HepG2 (cell line): ENCODE measurements at regions not wholly inside any gene's neighbourhood (a gene's known extent, or its start where the extent isn't known, plus 50 kb on each side); places are given as distances from the start of the nearest gene placed in this dataset.

ENCODE experiments used
- ATAC-seq: fragments of 200-7000 bp; cut with Tn5 transposase; 3 replicates; pipeline ENCODE4 v1.9.1; 2020; ENCODE audit warnings: mild to moderate bottlenecking, moderate library complexity
- BruUV-seq: library from RNA; stranded (reverse); fragments of 400-500 nt; replicated peaks from 2 replicates; lab custom pipeline; 2021; lab: Mats Ljungman, UMichigan
- CTCF ChIA-PET: fragments of 300-600 bp; formaldehyde crosslinking; extraction: SDS; loops from one replicate; lab custom pipeline; 2021; ENCODE audit warnings: low total read pairs, inconsistent platforms, low intra/inter-chr PET ratio; lab: Yijun Ruan, JAX
- POLR2A ChIA-PET: fragments of 350-600 bp; sonication (Branson Sonifier 250); formaldehyde crosslinking; loops from one replicate; lab custom pipeline; 2020; ENCODE audit warnings: antibody characterized with exemption, inconsistent platforms; lab: Yijun Ruan, JAX
- DNase-seq: peaks from one replicate; pipeline ENCODE4 v3.0.0-alpha.2; 2015; ENCODE audit warnings: low spot score
- FAIRE-seq: peaks from 3 replicates; lab custom pipeline; 2011; peaks lifted over from hg19 to GRCh38; lab: Jason Lieb, UNC
- H2AFZ ChIP-seq: one replicate; pipeline ENCODE4 v1.6.1; 2011; ENCODE audit warnings: low read length, inconsistent platforms
- H3K27ac ChIP-seq: fragments of 300-600 bp; 3 replicates; pipeline ENCODE4 v1.8.0; 2011; ENCODE audit warnings: mixed run types, mild to moderate bottlenecking, mixed read lengths, low read length, inconsistent platforms; ENCODE audit not compliant: insufficient read depth; ENCODE audit errors: extremely low read length
- H3K27me3 ChIP-seq, 2 experiments: fragments of 200-600 bp in 1 of 2; 2 replicates in 1 of 2; 3 replicates in 1 of 2; pipeline versions ENCODE4 v1.6.0 to v1.8.0; 2011; ENCODE audit warnings: low read length in 2 of 2, mild to moderate bottlenecking in 2 of 2, moderate library complexity in 2 of 2, inconsistent platforms in 1 of 2; ENCODE audit not compliant: insufficient read depth in 2 of 2, control insufficient read depth in 1 of 2
- H3K36me3 ChIP-seq, 2 experiments: fragments of 200-600 bp in 1 of 2; replicated peaks in 1 of 2; 2 replicates in 1 of 2; 3 replicates in 1 of 2; pipeline versions ENCODE4 v1.5.1 to v1.8.0; 2011; ENCODE audit warnings: low read length in 2 of 2, inconsistent platforms in 1 of 2; ENCODE audit not compliant: insufficient read depth in 2 of 2, control insufficient read depth in 1 of 2
- H3K4me1 ChIP-seq: 2 replicates; pipeline ENCODE4 v1.5.1; 2012; ENCODE audit warnings: low read length, inconsistent platforms; ENCODE audit not compliant: insufficient read depth
- H3K4me2 ChIP-seq: 2 replicates; pipeline ENCODE4 v1.6.0; 2011; ENCODE audit warnings: low read depth, low read length, inconsistent platforms
- H3K4me3 ChIP-seq, 3 experiments: fragments of 200-600 bp in 1 of 3; sonication (generic), shearing (Covaris generic) in 1 of 3; replicated peaks in 1 of 3; 2 replicates each; pipeline ENCODE4 v1.5.1; 2011 to 2016; ENCODE audit warnings: low read length in 3 of 3, inconsistent platforms in 2 of 3, low read depth in 2 of 3, mild to moderate bottlenecking in 2 of 3, control low read depth in 1 of 3, mixed read lengths in 1 of 3; ENCODE audit not compliant: insufficient read depth in 1 of 3
- H3K79me2 ChIP-seq: one replicate; pipeline ENCODE4 v1.6.1; 2011; ENCODE audit warnings: low read length, inconsistent platforms; ENCODE audit not compliant: insufficient read depth
- H3K9ac ChIP-seq: 2 replicates; pipeline ENCODE4 v1.6.0; 2011; ENCODE audit warnings: mild to moderate bottlenecking, low read depth, low read length, inconsistent platforms; ENCODE audit not compliant: insufficient read depth
- H3K9me3 ChIP-seq: 2 replicates; pipeline ENCODE4 v1.5.1; 2012; ENCODE audit warnings: mild to moderate bottlenecking, low read length
- H4K20me1 ChIP-seq: 2 replicates; pipeline ENCODE4 v1.6.0; 2011; ENCODE audit warnings: inconsistent platforms, mild to moderate bottlenecking, low read length, moderate library complexity; ENCODE audit not compliant: insufficient read depth
- AKAP8 ChIP-seq: sonication (generic); formaldehyde crosslinking; IDR thresholded peaks from 2 replicates; pipeline ENCODE4 v1.5.1; 2020; ENCODE audit warnings: mild to moderate bottlenecking, missing genetic modification reagents
- BRD4 ChIP-seq: sonication (generic); formaldehyde crosslinking; IDR thresholded peaks from 2 replicates; pipeline ENCODE4 v1.4.0; 2020; ENCODE audit warnings: missing genetic modification reagents
- IKZF1 ChIP-seq: fragments of 450-650 bp; IDR thresholded peaks from 2 replicates; pipeline ENCODE4 v1.7.1; 2016
- MYNN ChIP-seq: sonication (generic); formaldehyde crosslinking; IDR thresholded peaks from 2 replicates; pipeline ENCODE4 v1.4.0; 2020; ENCODE audit warnings: mild to moderate bottlenecking, low read depth, missing genetic modification reagents
- PPARG ChIP-seq: conservative IDR thresholded peaks from 2 replicates; pipeline ENCODE4 v1.6.1; 2016; ENCODE audit warnings: missing biosample characterization, missing genetic modification reagents
- RAD51 ChIP-seq: fragments of 450-650 bp; IDR thresholded peaks from 2 replicates; pipeline ENCODE4 v1.6.1; 2016; ENCODE audit warnings: borderline replicate concordance
- REXO4 ChIP-seq: sonication (generic); formaldehyde crosslinking; IDR thresholded peaks from 2 replicates; pipeline ENCODE4 v1.8.0; 2022; ENCODE audit warnings: missing genetic modification reagents, mild to moderate bottlenecking, borderline replicate concordance
- RXRB ChIP-seq: IDR thresholded peaks from 2 replicates; pipeline ENCODE4 v1.6.1; 2016; ENCODE audit warnings: borderline replicate concordance, missing genetic modification reagents, missing compliant biosample characterization
- SAP130 ChIP-seq: IDR thresholded peaks from 2 replicates; pipeline ENCODE4 v1.6.1; 2016; ENCODE audit warnings: low read depth
- STAG1 ChIP-seq: sonication (generic); formaldehyde crosslinking; IDR thresholded peaks from 2 replicates; pipeline ENCODE4 v1.4.0; 2020; ENCODE audit warnings: missing genetic modification reagents
- ZBED4 ChIP-seq: sonication (generic); formaldehyde crosslinking; IDR thresholded peaks from 2 replicates; pipeline ENCODE4 v1.4.0; 2020; ENCODE audit warnings: missing genetic modification reagents, borderline replicate concordance
- ZFY ChIP-seq: sonication (generic); formaldehyde crosslinking; IDR thresholded peaks from 2 replicates; pipeline ENCODE4 v1.4.0; 2020; ENCODE audit warnings: missing genetic modification reagents
- ZNF235 ChIP-seq: sonication (generic); formaldehyde crosslinking; IDR thresholded peaks from 2 replicates; pipeline ENCODE4 v1.8.1; 2023; ENCODE audit warnings: mild to moderate bottlenecking, missing genetic modification reagents, borderline replicate concordance
- ZNF256 ChIP-seq: sonication (generic); formaldehyde crosslinking; conservative IDR thresholded peaks from 2 replicates; pipeline ENCODE4 v1.4.0; 2020; ENCODE audit warnings: missing genetic modification reagents
- ZNF264 ChIP-seq: sonication (generic); formaldehyde crosslinking; IDR thresholded peaks from 2 replicates; pipeline ENCODE4 v1.4.0; 2020; ENCODE audit warnings: missing genetic modification reagents
- ZNF30 ChIP-seq: sonication (generic); formaldehyde crosslinking; IDR thresholded peaks from 2 replicates; pipeline ENCODE4 v1.5.0; 2020; ENCODE audit warnings: mild to moderate bottlenecking, missing genetic modification reagents
- ZNF616 ChIP-seq: sonication (generic); formaldehyde crosslinking; IDR thresholded peaks from 2 replicates; pipeline ENCODE4 v1.5.0; 2020; ENCODE audit warnings: low read depth, mild to moderate bottlenecking, missing genetic modification reagents
- ZNF652 ChIP-seq: IDR thresholded peaks from 2 replicates; pipeline ENCODE4 v1.6.1; 2016; ENCODE audit warnings: low read depth, borderline replicate concordance
- WGBS: methylation state at CpG from one replicate; pipeline ENCODE4 v1.1.6; 2017; ENCODE audit warnings: low lambda C conversion rate; 5-methylcytosine and 5-hydroxymethylcytosine counted together
- in situ Hi-C: cut with HindIII; loops from 2 replicates; pipeline ENCODE4 v1.10.0; 2017; ENCODE audit warnings: low pct_unique_long_range_greater_than_20kb; ENCODE audit not compliant: extremely low pct_ligation_motif_present
- intact Hi-C: fragments of 100-400 bp; cut with micrococcal nuclease; formaldehyde crosslinking; loops from one replicate; pipeline ENCODE4 v1.10.0; 2022; ENCODE audit not compliant: unreplicated experiment

GRCh38 chr3:34033839-34034238, 235.4 kb downstream of the PDCD6IP start:
- DNase-seq (no peak), ATAC-seq (no peak), FAIRE-seq (no peak)
- TF ChIP-seq STAG1 (CRISPR knock-in tag) (no peak), PPARG (CRISPR knock-in tag) (no peak), ZNF616 (CRISPR knock-in tag) (no peak), AKAP8 (no peak), ZBED4 (CRISPR knock-in tag) (no peak), RXRB (CRISPR knock-in tag) (no peak), RAD51 (no peak), MYNN (CRISPR knock-in tag) (no peak), BRD4 (no peak), ZNF30 (CRISPR knock-in tag) (no peak), SAP130 (CRISPR knock-in tag) (no peak), IKZF1 (no peak), ZFY (no peak), ZNF652 (CRISPR knock-in tag) (no peak), ZNF235 (no peak), ZNF256 (no peak), ZNF264 (no peak), REXO4 (no peak)
- no peak overlapping the region for H3K9ac ChIP-seq
- intact Hi-C loops (loop anchor here (1.0 kb wide), 1 partner anchor 47 kb away; no protein-coding TSS in a partner anchor), in situ Hi-C loops (no loop called here)
- BruUV-seq: no TSS peak
- H3K79me2 ChIP-seq: no peaks in the 10 kb centered on the region
- H3K27ac ChIP-seq: no peak overlapping the region
- H2AFZ ChIP-seq: no peak overlapping the region
- H3K4me1 ChIP-seq: no peaks in the 10 kb centered on the region
- no peaks in the 10 kb centered on the region for H3K36me3 ChIP-seq
- H4K20me1 ChIP-seq: no peaks in the 10 kb centered on the region
- POLR2A ChIA-PET: no interaction called here
- 37% methylated on average over 7 of the region's 7 CpGs for WGBS
- no peaks in the 10 kb centered on the region for H3K9me3 ChIP-seq
- H3K4me2 ChIP-seq: no peak overlapping the region
- CTCF ChIA-PET: no interaction called here
- peaks cover 1 to 8% of the 10 kb centered on the region in 2 experiments; a peak in 2 of 5 replicates for H3K27me3 ChIP-seq
- no peak overlapping the region for H3K4me3 ChIP-seq
